Spleen (tissue), 7 donors: ENCODE measurements at regions not wholly inside any gene's neighbourhood (a gene's known extent, or its start where the extent isn't known, plus 50 kb on each side); places are given as distances from the start of the nearest gene placed in this dataset.

ENCODE experiments used
- POLR2AphosphoS5 ChIP-seq, 3 donors: sonication (generic); formaldehyde crosslinking; IDR thresholded peaks; one replicate each; pipeline ENCODE4 v1.5.1; 2017; ENCODE audit warnings: antibody characterized with exemption in 3 of 3
- TF ChIP-seq, protein P1 (sequence below), 11 experiments: fragments of 200-600 bp in 7 of 11; fragments of 450-650 bp in 4 of 11; sonication (generic) in 4 of 11; IDR thresholded peaks in 8 of 11; conservative IDR thresholded peaks in 3 of 11; 1 replicate in 7 of 11; 2 replicates in 4 of 11; pipeline versions ENCODE4 v1.4.0 to v1.8.0; 2016 to 2021; ENCODE audit warnings: antibody characterized with exemption in 11 of 11, inconsistent platforms in 4 of 11, mild to moderate bottlenecking in 1 of 11
- donor health status: DM: no; HTN: no; CAD: no; lungs with moderate emphysema.
- donor health status: DM: no; HTN: no; CAD: no.
- donor health status: DM: no; HTN: no; CAD: no.

- TF ChIP-seq, protein P1, sequence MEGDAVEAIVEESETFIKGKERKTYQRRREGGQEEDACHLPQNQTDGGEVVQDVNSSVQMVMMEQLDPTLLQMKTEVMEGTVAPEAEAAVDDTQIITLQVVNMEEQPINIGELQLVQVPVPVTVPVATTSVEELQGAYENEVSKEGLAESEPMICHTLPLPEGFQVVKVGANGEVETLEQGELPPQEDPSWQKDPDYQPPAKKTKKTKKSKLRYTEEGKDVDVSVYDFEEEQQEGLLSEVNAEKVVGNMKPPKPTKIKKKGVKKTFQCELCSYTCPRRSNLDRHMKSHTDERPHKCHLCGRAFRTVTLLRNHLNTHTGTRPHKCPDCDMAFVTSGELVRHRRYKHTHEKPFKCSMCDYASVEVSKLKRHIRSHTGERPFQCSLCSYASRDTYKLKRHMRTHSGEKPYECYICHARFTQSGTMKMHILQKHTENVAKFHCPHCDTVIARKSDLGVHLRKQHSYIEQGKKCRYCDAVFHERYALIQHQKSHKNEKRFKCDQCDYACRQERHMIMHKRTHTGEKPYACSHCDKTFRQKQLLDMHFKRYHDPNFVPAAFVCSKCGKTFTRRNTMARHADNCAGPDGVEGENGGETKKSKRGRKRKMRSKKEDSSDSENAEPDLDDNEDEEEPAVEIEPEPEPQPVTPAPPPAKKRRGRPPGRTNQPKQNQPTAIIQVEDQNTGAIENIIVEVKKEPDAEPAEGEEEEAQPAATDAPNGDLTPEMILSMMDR (IDR thresholded peaks at IDR 0.05 in 8 of 11, conservative IDR thresholded peaks at IDR 0.05 in 3 of 11) = no peak
- no peak for TF ChIP-seq POLR2AphosphoS5 (IDR thresholded peaks at IDR 0.05)
These were observed 58.2 kb upstream of the ARRDC4 start for GRCh38 chr15:97902140-97902780.
